Stimulated activated CD8-positive, alpha-beta memory T cell treated with anti-CD3 and anti-CD28 coated beads, Interleukin-7, amount 100 ng/mL, for 48 hours (primary cell): ENCODE measurements at regions not wholly inside any gene's neighbourhood (a gene's known extent, or its start where the extent isn't known, plus 50 kb on each side); places are given as distances from the start of the nearest gene placed in this dataset.

Experiments
- DNase-seq, 2 donors: peaks; one replicate each; pipeline ENCODE4 v3.0.0-alpha.2; 2020; ENCODE audit warnings: low read depth in 1 of 2; ENCODE audit errors: extremely low read depth in 1 of 2

GRCh38 chr18:40707797-40708196 lies 1247.2 kb upstream of the PIK3C3 start:
- DNase-seq = no peak

- no peak for DNase-seq
These were observed 1256.9 kb upstream of the PIK3C3 start for GRCh38 chr18:40698129-40698528.

- DNase-seq = no peak
These were observed 1259.5 kb upstream of the PIK3C3 start for GRCh38 chr18:40695526-40695925.

- DNase-seq = no peak
These were observed 1262.2 kb upstream of the PIK3C3 start for GRCh38 chr18:40692871-40693270.

DNA sequence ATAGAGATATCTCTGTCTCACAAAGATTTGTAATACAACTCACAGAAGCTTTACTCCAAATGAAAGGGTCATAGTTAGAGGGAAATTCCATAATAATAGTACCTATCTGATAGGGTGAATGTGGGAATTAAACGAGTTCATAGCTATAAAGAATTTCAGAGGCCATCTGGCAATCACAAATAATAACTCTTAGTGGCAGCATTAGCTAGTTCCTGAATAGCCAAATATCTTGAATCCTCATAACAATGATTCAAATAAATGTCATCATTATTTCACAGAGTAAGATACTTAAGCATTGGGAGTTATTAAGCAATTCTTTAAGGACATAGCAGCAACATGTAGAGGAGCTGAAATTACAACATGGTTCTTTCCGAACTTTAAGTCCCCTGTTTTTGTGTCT lies 1265.0 kb upstream of the PIK3C3 start:
- no peak for DNase-seq

DNA sequence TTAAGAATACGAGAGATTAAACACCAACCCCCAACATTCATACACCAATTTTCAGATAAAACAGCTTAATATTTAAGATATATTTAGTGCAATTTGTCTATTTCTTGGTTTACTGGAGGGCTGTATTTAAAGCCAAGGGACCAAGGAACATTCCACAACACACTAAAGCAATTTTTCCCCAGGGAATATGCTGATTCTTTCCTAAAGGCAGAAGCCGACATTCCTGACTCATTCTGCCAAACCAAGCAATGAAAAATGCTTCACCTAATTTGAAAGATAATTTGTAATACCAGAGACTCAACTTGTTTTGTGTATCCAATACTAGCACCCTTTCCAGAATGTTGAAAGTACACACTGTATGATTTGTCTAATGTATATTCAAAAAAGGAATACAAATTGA lies 1267.6 kb upstream of the PIK3C3 start:
- DNase-seq = no peak

DNA sequence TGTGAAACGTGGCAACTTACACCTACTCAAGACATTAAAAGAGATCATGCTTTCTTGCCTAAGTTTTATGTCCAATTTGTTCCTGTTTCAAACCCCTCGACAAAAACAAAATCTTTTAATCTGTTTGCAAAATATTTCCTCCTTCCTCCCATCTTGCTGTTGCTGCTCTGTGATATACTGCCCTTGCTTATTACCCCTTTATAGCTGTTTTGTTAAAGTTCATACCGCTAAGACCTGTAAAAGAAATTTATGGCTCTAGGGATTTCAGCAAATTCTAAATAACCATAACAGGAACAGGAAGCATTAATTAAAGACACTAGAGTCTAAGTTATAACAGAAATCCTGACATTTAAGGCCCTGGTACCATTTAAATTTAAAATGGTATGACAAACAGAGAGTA lies 1268.2 kb upstream of the PIK3C3 start:
- DNase-seq = no peak

- DNase-seq = no peak
These were observed 1269.8 kb upstream of the PIK3C3 start for GRCh38 chr18:40685219-40685618.

- no peak for DNase-seq
These were observed 1276.7 kb upstream of the PIK3C3 start for GRCh38 chr18:40678318-40678717.

GRCh38 chr18:40676668-40677067 lies 1278.4 kb upstream of the PIK3C3 start:
- DNase-seq = no peak

GRCh38 chr18:40673150-40673549 lies 1281.9 kb upstream of the PIK3C3 start:
- DNase-seq = no peak

GRCh38 chr18:40672590-40672989 lies 1282.4 kb upstream of the PIK3C3 start:
- no peak for DNase-seq

DNA sequence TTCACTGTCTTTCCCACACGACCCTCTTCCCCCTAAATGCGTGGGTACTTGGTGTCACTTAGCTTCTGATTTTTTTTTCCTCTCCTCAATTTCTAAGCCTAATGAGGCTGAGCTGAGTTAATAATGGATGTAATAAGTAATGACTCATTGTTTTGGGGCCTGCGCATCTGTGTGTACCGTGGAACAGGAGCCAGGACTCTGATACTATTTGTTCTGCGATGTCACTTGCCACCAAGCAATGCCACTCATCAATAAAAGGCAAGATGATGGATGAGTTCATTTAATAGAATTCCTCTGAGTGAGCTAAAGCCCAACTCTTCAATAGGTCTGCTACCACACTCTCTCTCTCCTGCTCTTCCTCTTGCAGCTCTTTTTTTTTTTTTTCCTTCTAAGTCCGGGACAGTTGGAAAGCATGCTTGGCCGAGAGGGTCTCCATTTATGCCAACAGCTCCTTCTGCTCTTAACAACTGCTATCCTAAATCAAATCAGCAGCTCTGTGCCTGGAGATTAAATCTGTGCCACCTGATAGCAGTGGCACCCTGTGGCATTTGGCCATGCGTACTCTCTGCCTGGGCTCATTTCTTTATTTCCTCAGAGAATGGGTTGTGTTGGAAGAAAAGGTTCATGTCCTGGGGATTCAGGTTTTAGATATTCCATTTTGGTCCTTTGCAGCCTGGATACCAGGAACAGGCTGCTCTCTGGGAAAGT lies 1284.2 kb upstream of the PIK3C3 start:
- DNase-seq = no peak

- DNase-seq = no peak
These were observed 1292.1 kb upstream of the PIK3C3 start for GRCh38 chr18:40662898-40663437.

DNA sequence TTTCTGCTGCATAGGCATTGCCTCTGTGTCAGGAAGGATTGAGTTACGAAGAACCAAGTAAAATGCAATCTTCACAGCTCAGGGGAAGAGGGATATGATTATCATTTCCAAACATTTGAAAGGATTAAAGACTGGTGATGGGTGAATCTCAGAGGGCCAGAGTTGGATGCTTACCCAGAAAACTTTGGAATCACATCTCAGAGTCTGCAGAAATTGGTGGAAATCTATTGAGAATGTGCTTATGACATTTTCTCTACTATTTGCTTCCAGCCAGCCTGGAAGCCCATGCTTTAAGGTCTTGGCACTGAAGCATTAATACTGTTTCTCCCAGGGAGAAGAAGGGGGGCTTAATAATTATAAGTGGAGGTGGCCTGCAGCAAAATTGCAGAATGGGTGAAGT lies 1301.4 kb upstream of the PIK3C3 start:
- DNase-seq = no peak

GRCh38 chr18:40652321-40652720 lies 1302.7 kb upstream of the PIK3C3 start:
- DNase-seq = no peak

GRCh38 chr18:40651163-40651562 lies 1303.9 kb upstream of the PIK3C3 start:
- DNase-seq = no peak

DNA sequence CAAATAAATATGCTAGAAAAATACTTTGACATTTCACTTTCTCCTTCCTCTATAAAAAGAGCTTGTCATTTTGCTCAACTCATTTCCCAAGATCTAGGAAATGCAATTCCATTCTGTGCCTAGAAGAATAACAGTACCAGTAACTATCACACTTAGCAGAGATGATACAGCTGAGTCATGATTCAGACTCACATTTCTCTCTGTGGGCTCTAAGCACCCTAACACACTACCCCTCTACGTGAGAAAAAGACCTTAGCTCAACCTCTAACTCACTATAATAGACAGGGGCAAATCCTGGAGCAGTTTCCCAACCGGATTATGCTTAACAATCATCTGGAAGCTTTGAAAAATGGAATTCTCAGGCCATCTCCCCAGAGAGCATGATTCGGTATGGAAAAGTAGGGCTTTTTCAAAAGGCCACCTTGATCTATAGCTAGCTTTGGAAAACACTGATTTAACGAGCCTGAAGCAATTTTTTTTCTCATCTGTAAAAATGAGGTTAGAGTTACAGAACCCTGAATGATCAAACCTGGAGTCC lies 1312.3 kb upstream of the PIK3C3 start:
- no peak for DNase-seq

DNA sequence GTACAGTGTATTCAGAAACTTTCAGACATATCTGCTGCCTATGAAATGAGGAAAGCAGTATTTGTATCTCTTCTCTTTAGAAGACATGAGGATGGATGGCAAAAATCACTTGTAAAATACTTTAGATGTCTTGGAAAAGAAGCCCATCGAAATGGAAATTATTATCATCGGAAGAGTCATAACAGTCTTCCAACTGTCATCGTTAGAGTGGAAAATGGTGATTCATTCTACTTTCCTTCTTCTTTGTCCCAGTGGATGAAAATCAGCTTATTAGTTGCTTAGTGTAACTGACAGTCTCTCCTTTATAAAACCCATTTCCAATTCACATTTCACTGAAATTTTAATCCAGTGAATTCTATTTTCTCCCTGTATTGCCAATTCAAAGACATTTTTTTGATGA lies 1323.7 kb upstream of the PIK3C3 start:
- DNase-seq = no peak

DNA sequence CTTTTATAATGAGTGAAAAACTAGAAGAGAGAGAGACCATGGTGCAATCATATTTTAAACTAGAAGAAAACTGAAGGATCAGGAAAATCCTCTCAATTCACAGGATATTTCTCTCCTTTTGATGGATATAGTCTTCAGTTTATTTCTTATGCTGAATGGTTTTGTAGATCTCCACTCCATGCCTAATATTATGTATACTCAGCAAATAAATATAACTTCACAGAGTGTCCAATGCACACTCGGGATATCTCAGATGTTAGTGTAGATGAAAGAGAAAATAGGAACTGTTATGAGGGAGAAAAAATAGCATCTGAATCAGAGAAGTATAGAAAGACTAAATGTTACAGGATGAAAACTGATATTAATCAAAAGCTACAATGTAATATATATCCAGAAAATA lies 1324.5 kb upstream of the PIK3C3 start:
- no peak for DNase-seq

- no peak for DNase-seq
These were observed 1330.1 kb upstream of the PIK3C3 start for GRCh38 chr18:40624959-40625358.

- DNase-seq = no peak
These were observed 1341.3 kb upstream of the PIK3C3 start for GRCh38 chr18:40613721-40614120.

DNA sequence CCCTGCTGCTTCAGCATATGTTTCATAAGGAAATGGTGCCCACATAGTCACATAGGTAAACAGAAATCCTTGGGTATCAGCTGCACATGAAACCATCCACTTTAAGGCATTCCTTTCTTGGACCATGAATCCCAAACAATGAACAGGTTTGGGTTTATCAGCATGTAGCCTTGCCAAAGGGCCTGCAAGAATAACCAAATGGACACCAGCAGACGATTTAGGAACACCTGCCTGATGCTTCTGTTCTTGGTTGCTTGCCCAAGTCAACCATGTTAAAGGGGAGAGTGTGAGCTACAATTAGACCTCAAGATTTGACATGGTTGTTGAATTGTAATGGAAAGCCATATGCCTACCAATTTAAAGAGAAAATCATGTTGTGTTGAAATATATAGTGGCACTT lies 1342.7 kb upstream of the PIK3C3 start:
- no peak for DNase-seq
